ENCODE measurements at regions not wholly inside any gene's neighbourhood (a gene's known extent, or its start where the extent isn't known, plus 50 kb on each side); places are given as distances from the start of the nearest gene placed in this dataset.
A peak's percentile ranks its signal among the peaks of the same experiment; 100 is the strongest.

DNA sequence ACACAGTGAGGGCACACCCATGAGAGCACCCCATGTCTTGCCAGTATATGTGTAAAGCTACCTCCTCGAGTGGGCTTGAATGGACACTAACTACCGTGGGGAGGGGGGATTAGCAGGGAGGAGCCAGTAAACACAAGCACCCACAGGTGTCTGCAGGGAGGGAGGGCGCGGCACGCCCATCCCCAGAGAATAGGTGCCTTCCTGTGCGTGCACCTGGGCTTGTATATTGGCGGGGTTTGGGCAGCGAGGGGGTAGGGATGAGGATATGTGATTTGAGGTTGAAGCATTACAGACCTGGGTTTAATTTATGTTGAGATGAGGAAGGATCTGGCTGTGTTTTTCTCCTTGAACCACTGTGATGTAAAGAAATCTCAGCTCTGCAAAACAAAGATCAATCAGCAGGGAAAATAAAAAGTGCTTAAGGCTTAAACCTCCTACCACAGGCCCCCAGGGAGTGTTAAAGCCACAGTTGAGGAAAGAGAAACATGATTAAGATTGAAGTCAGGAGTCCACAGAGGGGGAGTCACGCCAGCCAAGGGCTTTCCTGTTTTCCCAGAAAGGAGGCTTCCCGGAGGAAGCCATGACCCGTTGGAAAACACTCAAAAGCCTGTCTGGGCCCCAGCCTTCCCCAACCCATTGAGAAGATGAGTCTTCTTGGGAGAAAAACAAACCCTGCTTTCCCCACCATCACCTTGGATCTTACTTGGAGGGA is 80.0 kb downstream of the CAMK2N1 start:
- intact Hi-C loops (cut with micrococcal nuclease; ENCODE audit: unreplicated experiment) = loop anchor here (1.0 to 2.0 kb wide), 3 partner anchors 23 to 45 kb away; no protein-coding TSS in a partner anchor
- Histone ChIP-seq H3K9me3 (ENCODE audit: low read length) (no peaks in the 10 kb centered on the region), H3K36me3 (ENCODE audit: insufficient read depth, low read length) (no peaks in the 10 kb centered on the region), H3K79me2 (ENCODE audit: insufficient read depth, low read depth, low read length) (no peaks in the 10 kb centered on the region), H3K4me1 (ENCODE audit: insufficient read depth, low read length, poor library complexity, severe bottlenecking) (peaks cover 87% of the 10 kb centered on the region), H4K20me1 (ENCODE audit: insufficient read depth, low read length) (no peaks in the 10 kb centered on the region), H3K9me2 (ENCODE audit: insufficient read depth, low read length) (no peaks in the 10 kb centered on the region), H3K27ac (ENCODE audit: low read depth, low read length, poor library complexity, severe bottlenecking) (peak overlapping the region; percentile 99), H3K4me3 (ENCODE audit: low read depth, low read length, poor library complexity, severe bottlenecking) (peak overlapping the region; percentile 67), H3K4me2 (ENCODE audit: low read length) (peak overlapping the region; percentile 81), H2AFZ (ENCODE audit: low read length) (peak overlapping the region; percentile 16; the same call in 1 of the 2 replicates)
- ChIA-PET POLR2A (interaction anchor here (1.1 to 4.9 kb wide), 7 partner anchors 12 to 47 kb away, joined by 3 to 43 read pairs (median 6); no protein-coding TSS in a partner anchor), CTCF (ENCODE audit: unreplicated experiment) (interaction anchor here (0.6 to 1.1 kb wide), 3 partner anchors 20 to 824 kb away, joined by 3 to 5 read pairs (median 4); no protein-coding TSS in a partner anchor)
- no TSS peak for BruUV-seq (replicated peaks)
- DNase-seq (ENCODE audit: low spot score) = peak; percentile 95
- no peak for TF ChIP-seq EZH2phosphoT487 (IDR thresholded peaks at IDR 0.05; ENCODE audit: borderline replicate concordance, low read depth, low read length)

DNA sequence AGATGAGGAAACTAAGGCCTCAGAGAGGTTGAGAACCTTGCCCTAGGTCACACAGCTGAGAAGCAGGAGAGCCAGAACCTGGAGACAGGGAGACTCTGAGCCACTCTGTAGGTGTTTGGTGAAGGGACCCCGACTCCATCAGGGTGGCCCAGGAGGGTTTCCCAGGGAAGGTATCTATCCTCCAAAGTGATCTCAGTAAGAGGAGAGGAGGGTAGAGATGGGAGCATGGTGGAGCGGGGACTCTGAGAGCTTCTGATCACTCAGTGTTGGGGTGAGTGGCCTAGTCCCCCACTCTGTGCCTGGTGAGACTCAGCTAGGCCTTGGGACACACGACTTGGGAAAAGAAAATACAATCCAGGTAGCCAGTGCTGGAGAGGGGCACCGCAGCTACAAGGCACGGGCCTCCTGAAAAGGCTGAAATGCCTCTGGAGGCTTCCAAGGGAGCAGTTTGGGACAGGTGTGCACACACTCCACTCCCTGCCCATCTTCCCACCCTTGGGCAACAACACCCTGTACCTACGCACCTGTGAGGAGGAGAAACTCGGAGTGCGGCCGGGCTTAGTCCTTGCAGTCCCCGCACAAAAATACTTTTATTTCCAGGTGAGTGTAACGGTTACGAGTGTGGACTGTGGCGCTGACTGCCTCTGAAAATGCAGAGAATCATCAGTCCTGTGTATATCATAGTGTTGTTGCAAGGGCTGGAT is 80.8 kb downstream of the CAMK2N1 start:
- intact Hi-C loops (cut with micrococcal nuclease; ENCODE audit: unreplicated experiment) = no loop called here
- POLR2A ChIA-PET = interaction anchor here (0.7 to 4.9 kb wide), 6 partner anchors 11 to 24 kb away, joined by 3 to 43 read pairs (median 8); no protein-coding TSS in a partner anchor
- no peak overlapping the region; the same call in 1 of the 2 replicates for H2AFZ ChIP-seq (ENCODE audit: low read length)
- H4K20me1 ChIP-seq (ENCODE audit: insufficient read depth, low read length) = no peaks in the 10 kb centered on the region
- peak; percentile 24 for DNase-seq (ENCODE audit: low spot score)
- no peaks in the 10 kb centered on the region for H3K36me3 ChIP-seq (ENCODE audit: insufficient read depth, low read length)
- H3K9me3 ChIP-seq (ENCODE audit: low read length) = no peaks in the 10 kb centered on the region
- no TSS peak for BruUV-seq (replicated peaks)
- H3K4me1 ChIP-seq (ENCODE audit: insufficient read depth, low read length, poor library complexity, severe bottlenecking) = peaks cover 88% of the 10 kb centered on the region
- CTCF ChIA-PET (ENCODE audit: unreplicated experiment) = interaction anchor here (0.6 to 1.1 kb wide), 4 partner anchors 20 to 823 kb away, joined by 3 to 5 read pairs (median 4); no protein-coding TSS in a partner anchor
- H3K9me2 ChIP-seq (ENCODE audit: insufficient read depth, low read length) = no peaks in the 10 kb centered on the region
- peak overlapping the region; percentile 99 for H3K27ac ChIP-seq (ENCODE audit: low read depth, low read length, poor library complexity, severe bottlenecking)
- no peak for TF ChIP-seq EZH2phosphoT487 (IDR thresholded peaks at IDR 0.05; ENCODE audit: borderline replicate concordance, low read depth, low read length)
- TF ChIP-seq, protein P1, sequence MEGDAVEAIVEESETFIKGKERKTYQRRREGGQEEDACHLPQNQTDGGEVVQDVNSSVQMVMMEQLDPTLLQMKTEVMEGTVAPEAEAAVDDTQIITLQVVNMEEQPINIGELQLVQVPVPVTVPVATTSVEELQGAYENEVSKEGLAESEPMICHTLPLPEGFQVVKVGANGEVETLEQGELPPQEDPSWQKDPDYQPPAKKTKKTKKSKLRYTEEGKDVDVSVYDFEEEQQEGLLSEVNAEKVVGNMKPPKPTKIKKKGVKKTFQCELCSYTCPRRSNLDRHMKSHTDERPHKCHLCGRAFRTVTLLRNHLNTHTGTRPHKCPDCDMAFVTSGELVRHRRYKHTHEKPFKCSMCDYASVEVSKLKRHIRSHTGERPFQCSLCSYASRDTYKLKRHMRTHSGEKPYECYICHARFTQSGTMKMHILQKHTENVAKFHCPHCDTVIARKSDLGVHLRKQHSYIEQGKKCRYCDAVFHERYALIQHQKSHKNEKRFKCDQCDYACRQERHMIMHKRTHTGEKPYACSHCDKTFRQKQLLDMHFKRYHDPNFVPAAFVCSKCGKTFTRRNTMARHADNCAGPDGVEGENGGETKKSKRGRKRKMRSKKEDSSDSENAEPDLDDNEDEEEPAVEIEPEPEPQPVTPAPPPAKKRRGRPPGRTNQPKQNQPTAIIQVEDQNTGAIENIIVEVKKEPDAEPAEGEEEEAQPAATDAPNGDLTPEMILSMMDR (conservative IDR thresholded peaks at IDR 0.05; ENCODE audit: low read length) = no peak
- no peaks in the 10 kb centered on the region for H3K79me2 ChIP-seq (ENCODE audit: insufficient read depth, low read depth, low read length)
- H3K4me2 ChIP-seq (ENCODE audit: low read length) = peak overlapping the region; percentile 81
- H3K4me3 ChIP-seq (ENCODE audit: low read depth, low read length, poor library complexity, severe bottlenecking) = peak overlapping the region; percentile 67
